ENCODE measurements at regions not wholly inside any gene's neighbourhood (a gene's known extent, or its start where the extent isn't known, plus 50 kb on each side); places are given as distances from the start of the nearest gene placed in this dataset.

- ATAC-seq (replicated peaks) = no peak
- Mint-ChIP-seq H3K4me3 (no peak overlapping the region), H3K27ac (no peak overlapping the region), H3K27me3 (peaks cover 21% of the 10 kb centered on the region), H3K36me3 (ENCODE audit: low read depth) (no peaks in the 10 kb centered on the region), H3K4me1 (no peaks in the 10 kb centered on the region), H3K9me3 (no peaks in the 10 kb centered on the region)
These were observed 123.4 kb downstream of the FAM124B start for GRCh38 chr2:224278531-224278930.

- no peak overlapping the region for H3K4me3 Mint-ChIP-seq
- ATAC-seq (replicated peaks) = no peak
- no peak overlapping the region for H3K27ac Mint-ChIP-seq
- H3K9me3 Mint-ChIP-seq = no peaks in the 10 kb centered on the region
- no peaks in the 10 kb centered on the region for H3K4me1 Mint-ChIP-seq
- peaks cover 17% of the 10 kb centered on the region for H3K27me3 Mint-ChIP-seq
- H3K36me3 Mint-ChIP-seq (ENCODE audit: low read depth) = no peaks in the 10 kb centered on the region
These were observed 125.7 kb downstream of the FAM124B start for GRCh38 chr2:224276251-224276650.

GRCh38 chr2:224272237-224272910 lies 129.5 kb downstream of the FAM124B start:
- no peaks in the 10 kb centered on the region for H3K9me3 Mint-ChIP-seq
- H3K4me1 Mint-ChIP-seq = no peaks in the 10 kb centered on the region
- peaks cover 10% of the 10 kb centered on the region for H3K27me3 Mint-ChIP-seq
- H3K36me3 Mint-ChIP-seq (ENCODE audit: low read depth) = no peaks in the 10 kb centered on the region
- no peak overlapping the region for H3K27ac Mint-ChIP-seq
- no peak for ATAC-seq (replicated peaks)
- no peak overlapping the region for H3K4me3 Mint-ChIP-seq

- H3K4me3 Mint-ChIP-seq = no peak overlapping the region
- no peaks in the 10 kb centered on the region for H3K4me1 Mint-ChIP-seq
- H3K27ac Mint-ChIP-seq = no peak overlapping the region
- H3K36me3 Mint-ChIP-seq (ENCODE audit: low read depth) = no peaks in the 10 kb centered on the region
- H3K27me3 Mint-ChIP-seq = peaks cover 10% of the 10 kb centered on the region
- no peaks in the 10 kb centered on the region for H3K9me3 Mint-ChIP-seq
- no peak for ATAC-seq (replicated peaks)
These were observed 130.2 kb downstream of the FAM124B start for GRCh38 chr2:224271617-224272236.

- peaks cover 20% of the 10 kb centered on the region for H3K27me3 Mint-ChIP-seq
- H3K4me3 Mint-ChIP-seq = no peak overlapping the region
- H3K9me3 Mint-ChIP-seq = no peaks in the 10 kb centered on the region
- H3K27ac Mint-ChIP-seq = no peak overlapping the region
- no peak for ATAC-seq (replicated peaks)
- no peaks in the 10 kb centered on the region for H3K4me1 Mint-ChIP-seq
- H3K36me3 Mint-ChIP-seq (ENCODE audit: low read depth) = no peaks in the 10 kb centered on the region
These were observed 133.5 kb downstream of the FAM124B start for GRCh38 chr2:224268441-224268840.

GRCh38 chr2:224264259-224264658 lies 137.6 kb downstream of the FAM124B start:
- H3K27me3 Mint-ChIP-seq = peaks cover 23% of the 10 kb centered on the region
- ATAC-seq (replicated peaks) = no peak
- H3K4me3 Mint-ChIP-seq = no peak overlapping the region
- no peaks in the 10 kb centered on the region for H3K4me1 Mint-ChIP-seq
- H3K36me3 Mint-ChIP-seq (ENCODE audit: low read depth) = no peaks in the 10 kb centered on the region
- H3K27ac Mint-ChIP-seq = no peak overlapping the region
- no peaks in the 10 kb centered on the region for H3K9me3 Mint-ChIP-seq

- no peak overlapping the region for H3K27ac Mint-ChIP-seq
- H3K27me3 Mint-ChIP-seq = peaks cover 23% of the 10 kb centered on the region
- H3K4me3 Mint-ChIP-seq = no peak overlapping the region
- no peak for ATAC-seq (replicated peaks)
- H3K9me3 Mint-ChIP-seq = no peaks in the 10 kb centered on the region
- no peaks in the 10 kb centered on the region for H3K36me3 Mint-ChIP-seq (ENCODE audit: low read depth)
- no peaks in the 10 kb centered on the region for H3K4me1 Mint-ChIP-seq
These were observed 138.3 kb downstream of the FAM124B start for GRCh38 chr2:224263571-224264043.

GRCh38 chr2:224261326-224261725 lies 140.6 kb downstream of the FAM124B start:
- no peak overlapping the region for H3K4me3 Mint-ChIP-seq
- no peaks in the 10 kb centered on the region for H3K4me1 Mint-ChIP-seq
- H3K36me3 Mint-ChIP-seq (ENCODE audit: low read depth) = no peaks in the 10 kb centered on the region
- H3K9me3 Mint-ChIP-seq = no peaks in the 10 kb centered on the region
- H3K27me3 Mint-ChIP-seq = peaks cover 26% of the 10 kb centered on the region
- no peak overlapping the region for H3K27ac Mint-ChIP-seq
- no peak for ATAC-seq (replicated peaks)

GRCh38 chr2:224260372-224261020 lies 141.4 kb downstream of the FAM124B start:
- H3K27me3 Mint-ChIP-seq = peaks cover 20% of the 10 kb centered on the region
- ATAC-seq (replicated peaks) = no peak
- H3K27ac Mint-ChIP-seq = no peak overlapping the region
- no peak overlapping the region for H3K4me3 Mint-ChIP-seq
- H3K4me1 Mint-ChIP-seq = no peaks in the 10 kb centered on the region
- H3K9me3 Mint-ChIP-seq = no peaks in the 10 kb centered on the region
- H3K36me3 Mint-ChIP-seq (ENCODE audit: low read depth) = no peaks in the 10 kb centered on the region

GRCh38 chr2:224259831-224260230 lies 142.1 kb downstream of the FAM124B start:
- Mint-ChIP-seq H3K27ac (no peak overlapping the region), H3K27me3 (peaks cover 15% of the 10 kb centered on the region)

GRCh38 chr2:224258059-224258458 lies 143.8 kb downstream of the FAM124B start:
- H3K9me3 Mint-ChIP-seq = no peaks in the 10 kb centered on the region
- ATAC-seq (replicated peaks) = no peak

More at GRCh38 chr2:224259831-224260230, 142.1 kb downstream of the FAM124B start:
- ATAC-seq (replicated peaks) = no peak
- H3K36me3 Mint-ChIP-seq (ENCODE audit: low read depth) = no peaks in the 10 kb centered on the region
- H3K9me3 Mint-ChIP-seq = no peaks in the 10 kb centered on the region
- H3K4me3 Mint-ChIP-seq = no peak overlapping the region
- H3K4me1 Mint-ChIP-seq = no peaks in the 10 kb centered on the region

GRCh38 chr2:224257156-224257555 lies 144.8 kb downstream of the FAM124B start:
- H3K27ac Mint-ChIP-seq = no peak overlapping the region
- no peak overlapping the region for H3K4me3 Mint-ChIP-seq
- H3K4me1 Mint-ChIP-seq = no peaks in the 10 kb centered on the region
- H3K36me3 Mint-ChIP-seq (ENCODE audit: low read depth) = no peaks in the 10 kb centered on the region
- no peak for ATAC-seq (replicated peaks)
- no peaks in the 10 kb centered on the region for H3K9me3 Mint-ChIP-seq
- peaks cover 21% of the 10 kb centered on the region for H3K27me3 Mint-ChIP-seq

More at GRCh38 chr2:224258059-224258458, 143.8 kb downstream of the FAM124B start:
- Mint-ChIP-seq H3K4me3 (no peak overlapping the region), H3K4me1 (no peaks in the 10 kb centered on the region), H3K27me3 (peaks cover 21% of the 10 kb centered on the region), H3K27ac (no peak overlapping the region), H3K36me3 (ENCODE audit: low read depth) (no peaks in the 10 kb centered on the region)

- H3K27ac Mint-ChIP-seq = no peak overlapping the region
- no peaks in the 10 kb centered on the region for H3K9me3 Mint-ChIP-seq
- no peaks in the 10 kb centered on the region for H3K4me1 Mint-ChIP-seq
- peaks cover 22% of the 10 kb centered on the region for H3K27me3 Mint-ChIP-seq
- no peak overlapping the region for H3K4me3 Mint-ChIP-seq
- ATAC-seq (replicated peaks) = no peak
- H3K36me3 Mint-ChIP-seq (ENCODE audit: low read depth) = no peaks in the 10 kb centered on the region
These were observed 148.4 kb downstream of the FAM124B start for GRCh38 chr2:224253464-224253863.

GRCh38 chr2:224252631-224253030 lies 149.3 kb downstream of the FAM124B start:
- Mint-ChIP-seq H3K4me1 (no peaks in the 10 kb centered on the region), H3K4me3 (no peak overlapping the region), H3K9me3 (no peaks in the 10 kb centered on the region), H3K27me3 (peaks cover 19% of the 10 kb centered on the region), H3K36me3 (ENCODE audit: low read depth) (no peaks in the 10 kb centered on the region), H3K27ac (no peak overlapping the region)
- no peak for ATAC-seq (replicated peaks)

- H3K36me3 Mint-ChIP-seq (ENCODE audit: low read depth) = no peaks in the 10 kb centered on the region
- no peaks in the 10 kb centered on the region for H3K4me1 Mint-ChIP-seq
- H3K4me3 Mint-ChIP-seq = no peak overlapping the region
- peaks cover 13% of the 10 kb centered on the region for H3K27me3 Mint-ChIP-seq
- H3K9me3 Mint-ChIP-seq = no peaks in the 10 kb centered on the region
- H3K27ac Mint-ChIP-seq = no peak overlapping the region
- no peak for ATAC-seq (replicated peaks)
These were observed 152.9 kb downstream of the FAM124B start for GRCh38 chr2:224248944-224249371.

Data from activated T-helper 17 cell treated with anti-CD3 and anti-CD28 coated beads, Interleukin-2, amount 50 U/mL, for 72 hours (primary cell).